NCI-H526 (cell line): ENCODE measurements at regions not wholly inside any gene's neighbourhood (a gene's known extent, or its start where the extent isn't known, plus 50 kb on each side); places are given as distances from the start of the nearest gene placed in this dataset.
"Not testable (repeated sequence)": the region's sequence is repeated elsewhere in the genome, so short reads cannot be mapped to it uniquely, and the experiment has no call there.

Source experiments
- DNase-seq, 2 experiments: peaks; one replicate each; lab custom pipeline; 2025; lab: John Stamatoyannopoulos, UW

GRCh38 chr13:85603735-85604134 is 195.5 kb downstream of the SLITRK6 start:
- DNase-seq = no peak

DNA sequence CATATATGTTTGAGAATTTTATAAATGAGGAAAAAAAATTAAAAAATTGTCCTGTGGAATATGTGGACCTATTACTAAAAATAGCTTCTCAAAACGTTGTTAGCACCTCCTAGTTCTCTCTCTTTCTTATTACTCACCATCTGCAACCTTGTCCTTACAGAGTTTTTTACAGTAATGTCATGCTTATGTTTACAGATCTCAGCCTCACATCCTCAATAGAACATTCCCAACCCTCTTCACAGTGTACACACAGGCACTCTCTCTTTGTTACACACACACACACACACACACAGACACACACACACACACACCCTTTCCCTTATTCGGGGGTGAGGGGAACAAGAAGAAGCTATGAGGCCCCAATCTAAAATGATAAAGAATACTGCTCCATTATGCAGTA is 197.7 kb downstream of the SLITRK6 start:
- DNase-seq = no peak

DNA sequence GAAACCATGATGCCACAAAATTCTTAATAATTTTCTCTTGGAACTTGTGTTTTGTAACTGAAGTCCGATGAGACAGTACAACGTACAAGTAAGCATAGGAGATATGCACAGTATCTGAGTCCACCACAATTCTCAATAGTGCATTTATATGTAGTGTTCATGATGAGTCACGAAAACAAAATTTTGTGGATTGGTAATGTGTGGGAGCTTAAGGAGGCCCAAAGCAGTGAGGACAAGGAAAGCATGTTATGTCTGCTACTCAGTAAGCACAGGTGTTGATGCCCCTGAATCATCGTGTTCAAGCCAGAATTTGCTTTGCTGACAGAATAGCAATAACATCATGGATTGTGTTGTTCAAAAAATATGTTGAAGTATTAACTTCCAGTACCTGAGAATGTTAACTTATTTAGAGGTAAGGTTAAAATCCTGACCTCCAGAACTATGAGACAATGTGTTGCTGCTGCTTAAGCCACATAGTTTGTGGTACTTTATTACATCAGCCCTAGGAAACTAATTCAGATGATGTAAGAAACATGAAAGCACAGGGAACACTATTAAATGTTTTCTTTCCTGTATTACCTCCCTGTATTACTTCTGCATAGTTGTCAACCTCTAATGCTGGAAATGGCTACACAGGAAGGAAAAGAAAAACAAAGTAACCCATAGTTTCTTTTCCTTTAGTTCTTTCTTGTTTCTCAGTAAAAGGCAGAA is 201.3 kb downstream of the SLITRK6 start:
- DNase-seq = no peak

DNA sequence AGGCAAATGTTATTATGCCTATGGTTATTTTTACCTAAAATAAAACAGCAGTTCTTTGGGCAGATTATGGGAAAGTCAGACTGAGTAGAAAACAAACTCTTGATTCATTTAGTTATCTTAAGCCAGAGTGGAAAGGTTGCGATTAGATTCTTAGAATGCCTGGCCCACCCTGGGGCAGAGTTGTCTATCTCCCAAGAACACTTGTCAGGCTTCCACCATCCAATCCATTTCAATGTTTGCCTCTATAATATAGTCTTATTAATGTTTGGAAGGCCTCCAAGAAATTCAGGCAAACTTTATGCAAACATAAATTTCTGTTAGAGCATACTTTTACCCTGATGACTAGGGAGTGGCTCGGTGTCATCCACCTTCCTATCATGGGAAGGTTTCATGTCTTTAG is 207.0 kb downstream of the SLITRK6 start:
- no peak for DNase-seq

- no peak for DNase-seq
Observed at GRCh38 chr13:85590231-85590931, 208.8 kb downstream of the SLITRK6 start.

DNA sequence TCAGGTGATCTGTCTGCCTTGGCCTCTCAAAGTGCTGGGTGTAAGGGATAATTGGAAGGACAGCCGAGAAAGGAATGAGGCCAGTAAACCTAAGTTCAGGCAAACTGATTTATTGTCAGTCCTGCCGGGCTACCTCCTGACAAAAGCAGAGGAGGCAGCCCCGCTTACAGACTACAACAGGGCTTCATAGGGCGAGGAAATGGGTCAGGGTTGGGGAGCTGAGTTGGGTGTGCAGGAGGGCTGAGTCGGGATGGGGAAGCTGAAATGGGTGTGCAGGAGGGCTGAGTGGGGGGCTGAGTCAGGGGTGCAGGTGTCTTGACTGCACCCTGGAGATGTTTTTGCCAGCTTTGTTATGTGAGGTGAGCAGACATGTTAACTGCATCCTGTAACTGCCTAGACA is 210.2 kb downstream of the SLITRK6 start:
- DNase-seq = no peak

GRCh38 chr13:85588359-85588758 is 210.9 kb downstream of the SLITRK6 start:
- no peak for DNase-seq

- no peak for DNase-seq
Observed at GRCh38 chr13:85586856-85587255, 212.4 kb downstream of the SLITRK6 start.

- DNase-seq = no peak
Observed at GRCh38 chr13:85586422-85586831, 212.8 kb downstream of the SLITRK6 start.

DNA sequence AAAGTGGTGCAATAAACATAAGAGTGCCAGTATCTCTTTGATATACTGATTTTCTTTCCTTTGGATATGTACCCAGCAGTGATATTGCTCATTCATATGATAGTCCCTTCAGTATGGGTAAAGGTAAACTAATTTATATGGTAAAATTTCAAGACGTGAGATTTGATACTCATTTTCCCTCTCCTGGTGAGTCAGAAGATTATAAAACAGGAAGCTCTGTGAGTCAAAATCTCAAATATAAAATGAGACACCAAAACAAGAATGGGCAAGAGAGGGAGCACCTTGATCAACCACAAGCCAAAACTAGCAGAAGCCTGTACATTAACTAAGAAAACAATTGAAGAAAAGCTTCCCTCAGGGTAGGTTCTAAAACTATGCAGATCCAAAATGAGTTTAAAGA is 216.3 kb downstream of the SLITRK6 start:
- DNase-seq = no peak

GRCh38 chr13:85575110-85575509 is 224.1 kb downstream of the SLITRK6 start:
- no peak for DNase-seq

GRCh38 chr13:85567909-85568308 is 231.3 kb downstream of the SLITRK6 start:
- no peak for DNase-seq

DNA sequence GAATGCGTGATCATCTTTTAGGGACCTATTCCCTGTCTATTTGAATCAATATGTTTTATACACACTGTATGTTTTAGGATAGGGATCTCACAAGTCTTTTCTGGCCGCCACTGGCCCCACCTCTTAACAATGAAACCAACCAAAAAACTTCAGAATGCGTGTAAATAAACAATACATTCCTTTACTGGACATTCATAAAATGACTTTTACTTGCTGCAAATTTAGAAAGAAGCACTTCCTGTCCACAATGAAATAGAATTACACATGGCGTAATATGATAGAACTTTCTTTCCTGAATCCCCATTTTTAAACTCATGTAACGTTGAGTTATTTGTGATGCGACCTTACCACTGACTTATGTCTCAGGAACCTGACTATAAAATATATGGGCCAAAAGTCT is 233.6 kb downstream of the SLITRK6 start:
- DNase-seq = no peak

- no peak for DNase-seq
Observed at GRCh38 chr13:85564598-85564997, 234.6 kb downstream of the SLITRK6 start.

- DNase-seq = no peak
Observed at GRCh38 chr13:85562282-85562681, 236.9 kb downstream of the SLITRK6 start.

GRCh38 chr13:85557691-85558467 is 241.3 kb downstream of the SLITRK6 start:
- DNase-seq = no peak

GRCh38 chr13:85551012-85551411 is 248.2 kb downstream of the SLITRK6 start:
- no peak for DNase-seq

DNA sequence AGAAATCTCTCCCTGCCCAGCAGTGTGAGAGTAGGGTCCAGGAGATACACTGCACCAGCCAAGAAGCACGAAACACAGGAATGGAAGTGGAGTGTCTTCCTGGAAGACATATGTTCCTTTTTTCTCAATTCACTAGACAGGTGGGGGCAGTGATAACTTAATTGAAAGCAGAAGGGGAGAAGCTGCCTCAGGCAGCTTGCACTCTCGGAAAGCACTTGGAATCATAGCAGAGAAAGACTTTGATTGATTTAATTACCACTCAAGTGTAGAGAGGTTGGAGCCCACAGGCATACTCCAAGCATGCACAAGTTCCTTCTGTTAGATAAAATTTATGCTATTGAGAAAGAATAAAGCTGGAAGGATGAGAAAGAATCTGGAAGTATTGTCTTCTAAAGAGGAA is 249.4 kb downstream of the SLITRK6 start:
- no peak for DNase-seq

- DNase-seq = not testable (repeated sequence)
Observed at GRCh38 chr13:85548845-85549244, 250.4 kb downstream of the SLITRK6 start.

- no peak for DNase-seq
Observed at GRCh38 chr13:85545771-85546170, 253.4 kb downstream of the SLITRK6 start.

DNA sequence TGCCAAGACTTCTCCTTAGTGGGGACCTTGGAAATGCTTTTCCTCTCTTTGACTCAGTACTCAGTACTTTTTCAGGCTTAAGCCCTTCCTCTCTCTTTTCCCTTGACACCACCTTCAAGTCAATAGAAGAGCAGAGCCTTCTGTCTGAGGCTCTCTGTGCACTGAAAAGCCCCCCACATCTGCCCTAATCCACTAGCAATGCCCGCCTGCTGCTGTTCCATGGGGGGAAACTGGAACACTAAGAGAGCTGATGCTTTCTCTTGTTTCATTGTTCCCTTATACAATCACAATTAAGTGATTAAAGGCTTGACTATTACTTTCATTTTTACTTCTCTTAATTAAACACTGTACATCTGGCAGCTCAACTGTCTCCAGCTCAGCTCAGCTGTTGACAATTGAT is 254.5 kb downstream of the SLITRK6 start:
- DNase-seq = no peak

DNA sequence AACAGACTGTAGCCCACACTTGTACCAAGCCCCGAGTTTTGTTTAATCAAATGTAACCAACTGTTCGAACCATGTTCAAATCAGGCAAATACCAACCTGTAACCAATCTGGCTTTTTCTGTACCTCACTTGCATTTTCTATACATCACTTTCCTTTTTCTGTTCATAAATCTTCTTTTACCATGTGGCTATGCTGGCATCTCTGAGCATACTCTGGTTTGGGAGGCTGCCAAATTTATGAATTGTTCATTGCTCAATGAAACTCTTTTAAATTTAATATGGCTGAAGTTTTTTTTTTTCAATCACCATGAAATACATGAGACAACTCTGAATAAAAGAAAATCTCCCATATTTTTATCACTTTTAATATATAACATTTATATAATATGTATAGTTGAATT is 256.1 kb downstream of the SLITRK6 start:
- DNase-seq = no peak

DNA sequence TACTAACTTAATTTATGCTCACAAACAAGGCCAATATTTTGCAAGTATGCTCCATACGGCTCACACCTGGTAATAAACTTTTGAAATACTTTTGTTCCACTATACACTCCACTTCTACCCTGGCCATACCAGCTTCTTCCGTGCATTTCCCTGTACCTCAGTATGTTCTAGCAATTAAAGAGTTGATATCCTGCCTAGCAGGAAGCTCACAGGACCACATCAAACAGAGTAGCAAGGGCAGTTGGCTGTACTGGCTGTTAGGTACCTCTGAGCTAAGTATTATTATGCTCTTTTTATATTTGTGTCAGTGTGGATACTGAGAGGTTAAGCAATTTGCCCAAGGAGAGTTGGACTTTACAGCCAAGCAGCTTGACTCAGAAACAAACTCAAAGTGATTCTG is 257.7 kb downstream of the SLITRK6 start:
- no peak for DNase-seq
